Tibial nerve (tissue), 3 donors: ENCODE measurements at regions not wholly inside any gene's neighbourhood (a gene's known extent, or its start where the extent isn't known, plus 50 kb on each side); places are given as distances from the start of the nearest gene placed in this dataset.

Source experiments
- CTCF ChIP-seq, 5 experiments: fragments of 200-600 bp in 3 of 5; fragments of 450-650 bp in 2 of 5; sonication (generic) in 3 of 5; IDR thresholded peaks; one replicate each; pipeline ENCODE4 v1.5.1; 2016 to 2019; ENCODE audit warnings: antibody characterized with exemption in 5 of 5, mild to moderate bottlenecking in 3 of 5, moderate library complexity in 2 of 5
- POLR2A ChIP-seq, 2 donors: fragments of 450-650 bp; IDR thresholded peaks; one replicate each; pipeline ENCODE4 v1.6.1; 2017; ENCODE audit warnings: antibody characterized with exemption in 2 of 2, mild to moderate bottlenecking in 2 of 2, moderate library complexity in 2 of 2

DNA sequence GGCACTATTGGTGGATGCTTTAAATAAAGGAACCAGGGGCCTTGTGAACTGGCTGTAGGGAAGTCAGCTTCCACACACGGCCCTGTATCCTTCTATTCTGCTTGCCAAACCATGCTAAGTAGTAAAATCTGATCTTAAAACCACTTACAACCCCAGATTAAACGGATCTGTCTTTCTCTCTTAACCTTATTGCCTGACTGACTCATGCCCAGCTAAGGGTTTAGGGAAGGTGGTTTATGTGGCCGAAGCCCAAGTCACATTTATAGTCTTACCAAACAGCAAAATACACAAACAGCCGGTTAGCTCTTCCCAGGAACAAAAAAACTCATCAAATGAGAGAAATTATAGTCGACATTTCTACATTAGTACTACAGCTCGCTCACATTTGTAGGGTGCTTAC, 988.4 kb upstream of the TENM3 start:
- TF ChIP-seq CTCF (IDR thresholded peaks at IDR 0.05): no peak
- TF ChIP-seq POLR2A (IDR thresholded peaks at IDR 0.05): no peak
